Activated CD8-positive, alpha-beta T cell treated with anti-CD3 and anti-CD28 coated beads for 36 hours (primary cell): ENCODE measurements at regions not wholly inside any gene's neighbourhood (a gene's known extent, or its start where the extent isn't known, plus 50 kb on each side); places are given as distances from the start of the nearest gene placed in this dataset.

Experiments
- ATAC-seq: fragments of 200-7000 bp; cut with Tn5 transposase; one replicate; pipeline ENCODE4 v1.10.0; 2021; ENCODE audit warnings: mild to moderate bottlenecking, moderate library complexity
- CTCF ChIA-PET: fragments of 350-600 bp; sonication (Branson Sonifier 250); formaldehyde crosslinking; loops from one replicate; lab custom pipeline; 2021; ENCODE audit warnings: antibody characterized with exemption; lab: Charles Lee
- POLR2A ChIA-PET: fragments of 350-600 bp; sonication (Branson Sonifier 250); formaldehyde crosslinking; loops from one replicate; lab custom pipeline; 2021; ENCODE audit warnings: antibody characterized with exemption; lab: Charles Lee
- DNase-seq: peaks from one replicate; pipeline ENCODE4 v3.0.0-alpha.2; 2020
- H3K27ac Mint-ChIP-seq: one replicate; pipeline ENCODE4 v1.8.0; 2021; ENCODE audit warnings: mild to moderate bottlenecking, mixed read lengths
- H3K27me3 Mint-ChIP-seq: one replicate; pipeline ENCODE4 v1.8.0; 2021; ENCODE audit warnings: mixed read lengths
- H3K36me3 Mint-ChIP-seq: one replicate; pipeline ENCODE4 v1.8.0; 2021; ENCODE audit warnings: low read depth, mixed read lengths
- H3K4me1 Mint-ChIP-seq: one replicate; pipeline ENCODE4 v1.8.0; 2021; ENCODE audit warnings: low read depth, mixed read lengths
- H3K4me3 Mint-ChIP-seq: one replicate; pipeline ENCODE4 v1.8.0; 2021; ENCODE audit warnings: mild to moderate bottlenecking, moderate library complexity, mixed read lengths
- H3K9me3 Mint-ChIP-seq: one replicate; pipeline ENCODE4 v1.8.0; 2021; ENCODE audit warnings: mixed read lengths
- intact Hi-C: fragments of 100-400 bp; cut with micrococcal nuclease; formaldehyde crosslinking; loops from one replicate; pipeline ENCODE4 v1.10.0; 2022
- TF ChIP-seq, protein P1 (sequence below): fragments of 200-600 bp; IDR thresholded peaks from one replicate; pipeline ENCODE4 v1.8.0; 2022; ENCODE audit warnings: antibody characterized with exemption, mild to moderate bottlenecking

- no peak for ATAC-seq
- Mint-ChIP-seq H3K4me1 (no peaks in the 10 kb centered on the region), H3K4me3 (no peak overlapping the region), H3K27ac (no peak overlapping the region), H3K9me3 (no peaks in the 10 kb centered on the region), H3K36me3 (no peaks in the 10 kb centered on the region), H3K27me3 (peaks cover 3% of the 10 kb centered on the region)
- TF ChIP-seq, protein P1, sequence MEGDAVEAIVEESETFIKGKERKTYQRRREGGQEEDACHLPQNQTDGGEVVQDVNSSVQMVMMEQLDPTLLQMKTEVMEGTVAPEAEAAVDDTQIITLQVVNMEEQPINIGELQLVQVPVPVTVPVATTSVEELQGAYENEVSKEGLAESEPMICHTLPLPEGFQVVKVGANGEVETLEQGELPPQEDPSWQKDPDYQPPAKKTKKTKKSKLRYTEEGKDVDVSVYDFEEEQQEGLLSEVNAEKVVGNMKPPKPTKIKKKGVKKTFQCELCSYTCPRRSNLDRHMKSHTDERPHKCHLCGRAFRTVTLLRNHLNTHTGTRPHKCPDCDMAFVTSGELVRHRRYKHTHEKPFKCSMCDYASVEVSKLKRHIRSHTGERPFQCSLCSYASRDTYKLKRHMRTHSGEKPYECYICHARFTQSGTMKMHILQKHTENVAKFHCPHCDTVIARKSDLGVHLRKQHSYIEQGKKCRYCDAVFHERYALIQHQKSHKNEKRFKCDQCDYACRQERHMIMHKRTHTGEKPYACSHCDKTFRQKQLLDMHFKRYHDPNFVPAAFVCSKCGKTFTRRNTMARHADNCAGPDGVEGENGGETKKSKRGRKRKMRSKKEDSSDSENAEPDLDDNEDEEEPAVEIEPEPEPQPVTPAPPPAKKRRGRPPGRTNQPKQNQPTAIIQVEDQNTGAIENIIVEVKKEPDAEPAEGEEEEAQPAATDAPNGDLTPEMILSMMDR: no peak
- DNase-seq: no peak
- intact Hi-C loops: no loop called here
- ChIA-PET POLR2A (interaction anchor here (0.7 kb wide), 2 partner anchors 13 to 630 kb away, joined by 3 read pairs; no protein-coding TSS in a partner anchor), CTCF (interaction anchor here (1.3 kb wide), 1 partner anchor 38 kb away, joined by 5 read pairs; no protein-coding TSS in a partner anchor)
Observed at GRCh38 chr15:38745626-38746025, 181.0 kb upstream of the RASGRP1 start.

DNA sequence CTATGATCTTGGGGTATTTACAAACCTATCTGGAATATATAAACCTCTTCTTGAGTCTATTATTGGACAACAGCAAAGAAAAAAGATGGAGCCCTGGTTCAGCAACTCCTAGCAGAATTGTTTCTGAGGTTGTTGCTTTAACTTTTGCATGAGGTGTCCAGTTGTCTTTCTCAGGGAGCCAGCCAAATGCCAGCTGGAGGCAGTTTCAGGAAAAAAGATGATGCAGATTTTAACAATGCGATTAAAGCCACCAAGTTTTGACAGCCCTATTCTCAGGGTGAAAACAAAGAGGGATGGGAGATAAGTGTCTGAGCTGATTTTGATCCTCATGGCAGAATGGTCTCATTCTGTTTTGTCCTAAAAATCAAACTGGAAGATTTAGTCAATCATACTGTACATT is 181.6 kb upstream of the RASGRP1 start:
- CTCF ChIA-PET: interaction anchor here (1.3 kb wide), 1 partner anchor 38 kb away, joined by 5 read pairs; no protein-coding TSS in a partner anchor

DNA sequence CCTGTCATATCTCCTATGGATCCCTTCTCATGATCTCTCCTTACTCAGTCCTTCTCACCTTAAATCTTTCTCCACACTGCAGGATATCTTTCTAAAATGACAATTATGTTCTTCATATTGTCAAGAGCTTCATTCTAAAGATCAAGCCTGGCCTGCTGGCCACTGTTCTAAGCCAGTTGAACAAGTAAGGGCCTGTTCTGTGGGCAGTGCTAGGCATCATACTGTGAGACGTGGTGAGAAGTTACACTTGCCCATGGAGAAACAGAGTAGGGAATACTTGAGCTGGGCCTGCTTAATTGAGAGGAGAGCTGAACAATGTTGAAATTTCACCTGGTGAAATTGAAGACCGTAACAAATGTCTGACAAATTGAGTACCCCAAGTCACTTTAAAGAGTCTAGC is 184.1 kb upstream of the RASGRP1 start:
- Mint-ChIP-seq H3K27ac (no peak overlapping the region), H3K4me3 (no peak overlapping the region), H3K9me3 (no peaks in the 10 kb centered on the region), H3K4me1 (no peaks in the 10 kb centered on the region), H3K27me3 (peaks cover 6% of the 10 kb centered on the region), H3K36me3 (no peaks in the 10 kb centered on the region)
- intact Hi-C loops: no loop called here
- TF ChIP-seq, protein P1: no peak
- ATAC-seq (no peak), DNase-seq (no peak)
- CTCF ChIA-PET: interaction anchor here (0.7 kb wide), 1 partner anchor 41 kb away, joined by 3 read pairs; no protein-coding TSS in a partner anchor
- POLR2A ChIA-PET: no interaction called here

More for the DNA sequence above, 181.6 kb upstream of the RASGRP1 start:
- Mint-ChIP-seq H3K9me3 (no peaks in the 10 kb centered on the region), H3K4me1 (no peaks in the 10 kb centered on the region), H3K27me3 (peaks cover 3% of the 10 kb centered on the region), H3K4me3 (no peak overlapping the region), H3K36me3 (no peaks in the 10 kb centered on the region), H3K27ac (no peak overlapping the region)
- intact Hi-C loops: no loop called here
- DNase-seq: no peak
- POLR2A ChIA-PET: interaction anchor here (0.7 kb wide), 1 partner anchor 630 kb away, joined by 3 read pairs; no protein-coding TSS in a partner anchor
- no peak for ATAC-seq
- TF ChIP-seq, protein P1: no peak

GRCh38 chr15:38750786-38751185 is 186.2 kb upstream of the RASGRP1 start:
- CTCF ChIA-PET: no interaction called here
- peaks cover 7% of the 10 kb centered on the region for H3K27me3 Mint-ChIP-seq
- no peak overlapping the region for H3K27ac Mint-ChIP-seq
- TF ChIP-seq, protein P1: no peak
- H3K36me3 Mint-ChIP-seq: no peaks in the 10 kb centered on the region
- DNase-seq: no peak
- POLR2A ChIA-PET: no interaction called here
- no peaks in the 10 kb centered on the region for H3K9me3 Mint-ChIP-seq
- intact Hi-C loops: no loop called here
- no peak overlapping the region for H3K4me3 Mint-ChIP-seq
- ATAC-seq: no peak
- no peaks in the 10 kb centered on the region for H3K4me1 Mint-ChIP-seq

DNA sequence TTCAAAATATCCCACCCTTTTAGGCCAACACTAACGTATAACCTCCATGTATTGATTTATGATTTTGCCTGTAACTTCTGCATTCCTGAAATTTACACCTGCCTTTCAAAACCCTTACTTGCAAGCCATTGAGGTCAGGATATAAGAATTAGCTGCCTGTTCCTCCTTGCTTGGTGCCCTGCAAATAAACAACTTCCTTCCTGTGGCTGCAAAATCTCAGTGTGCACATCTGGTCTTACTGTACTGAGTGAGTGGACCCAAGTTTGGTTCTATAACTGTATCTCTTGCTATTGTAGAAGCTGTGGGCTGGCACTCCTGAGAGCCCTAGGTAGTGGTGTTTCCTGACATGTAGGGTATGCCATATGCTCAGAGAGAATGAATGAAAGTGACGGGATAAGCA is 191.1 kb upstream of the RASGRP1 start:
- Mint-ChIP-seq H3K36me3 (no peaks in the 10 kb centered on the region), H3K9me3 (no peaks in the 10 kb centered on the region), H3K27me3 (peaks cover 14% of the 10 kb centered on the region), H3K4me3 (no peak overlapping the region), H3K4me1 (no peaks in the 10 kb centered on the region), H3K27ac (no peak overlapping the region)
- ATAC-seq: no peak
- intact Hi-C loops: no loop called here
- ChIA-PET POLR2A (no interaction called here), CTCF (no interaction called here)
- no peak for DNase-seq
- TF ChIP-seq, protein P1: no peak
